ENCODE measurements at regions not wholly inside any gene's neighbourhood (a gene's known extent, or its start where the extent isn't known, plus 50 kb on each side); places are given as distances from the start of the nearest gene placed in this dataset.

DNA sequence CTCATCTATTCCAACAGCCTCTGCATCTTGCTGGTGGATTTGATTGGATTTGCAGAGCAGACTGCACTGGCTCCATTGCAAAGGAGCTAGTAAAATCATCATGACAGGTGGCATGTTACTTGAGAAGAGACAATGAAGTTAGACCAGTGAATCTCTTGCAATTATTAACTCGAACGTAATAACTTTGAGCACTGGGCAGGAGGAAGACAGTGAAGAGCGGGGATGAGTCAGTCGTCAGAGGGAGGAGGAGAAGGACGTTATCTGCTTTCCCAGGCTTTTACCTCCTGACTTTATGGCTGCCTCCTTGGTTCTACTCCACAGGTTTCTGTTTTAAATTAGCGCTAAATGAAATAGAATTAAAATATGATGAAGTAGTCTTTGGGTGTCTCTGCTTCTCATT, 257.8 kb upstream of the IPO5 start:
- TF ChIP-seq ZNF274 (IDR thresholded peaks at IDR 0.05; ENCODE audit: low read depth, low read length) (no peak), YY1 (IDR thresholded peaks at IDR 0.05; ENCODE audit: insufficient read depth, insufficient read length) (no peak), SUZ12 (IDR thresholded peaks at IDR 0.05; ENCODE audit: extremely low read depth, insufficient read depth, insufficient read length) (no peak)
- Histone ChIP-seq H3K4me1 (ENCODE audit: insufficient read depth, insufficient read length) (no peaks in the 10 kb centered on the region), H3K27me3 (ENCODE audit: insufficient read depth, insufficient read length) (no peaks in the 10 kb centered on the region), H3K9me3 (ENCODE audit: insufficient read depth, low read length) (no peaks in the 10 kb centered on the region), H3K9ac (ENCODE audit: insufficient read length, low read depth) (no peak overlapping the region), H3K36me3 (ENCODE audit: insufficient read depth, insufficient read length, low read length) (no peaks in the 10 kb centered on the region), H3K4me3 (ENCODE audit: insufficient read length, low read depth) (no peak overlapping the region)
- no peak for DNase-seq (ENCODE audit: low read depth, low spot score)

DNA sequence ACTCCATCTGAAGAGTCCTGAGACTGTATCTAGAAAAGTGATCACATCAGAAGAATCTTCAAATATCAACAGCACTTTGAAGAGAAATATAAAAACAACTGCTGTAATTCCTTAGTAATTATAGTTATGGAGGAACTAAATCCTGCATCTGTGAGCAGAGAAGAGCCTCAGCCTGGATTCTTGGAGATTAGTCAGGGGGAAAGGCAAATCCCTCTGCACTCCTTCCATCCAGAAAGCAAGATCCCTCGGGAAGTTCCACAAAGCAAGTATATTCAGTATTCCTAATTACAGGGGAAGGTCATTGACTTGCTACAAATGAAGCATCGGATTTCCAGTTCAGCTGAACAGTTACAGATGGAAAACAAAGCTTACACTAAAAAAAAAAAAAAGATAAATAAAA, 256.6 kb upstream of the IPO5 start:
- Histone ChIP-seq H3K4me1 (ENCODE audit: insufficient read depth, insufficient read length) (no peaks in the 10 kb centered on the region), H3K4me3 (ENCODE audit: insufficient read length, low read depth) (no peak overlapping the region), H3K27me3 (ENCODE audit: insufficient read depth, insufficient read length) (no peaks in the 10 kb centered on the region), H3K36me3 (ENCODE audit: insufficient read depth, insufficient read length, low read length) (no peaks in the 10 kb centered on the region), H3K9me3 (ENCODE audit: insufficient read depth, low read length) (no peaks in the 10 kb centered on the region), H3K9ac (ENCODE audit: insufficient read length, low read depth) (no peak overlapping the region)
- TF ChIP-seq SUZ12 (IDR thresholded peaks at IDR 0.05; ENCODE audit: extremely low read depth, insufficient read depth, insufficient read length): no peak
- TF ChIP-seq ZNF274 (IDR thresholded peaks at IDR 0.05; ENCODE audit: low read depth, low read length): no peak
- TF ChIP-seq YY1 (IDR thresholded peaks at IDR 0.05; ENCODE audit: insufficient read depth, insufficient read length): no peak
- no peak for DNase-seq (ENCODE audit: low read depth, low spot score)

DNA sequence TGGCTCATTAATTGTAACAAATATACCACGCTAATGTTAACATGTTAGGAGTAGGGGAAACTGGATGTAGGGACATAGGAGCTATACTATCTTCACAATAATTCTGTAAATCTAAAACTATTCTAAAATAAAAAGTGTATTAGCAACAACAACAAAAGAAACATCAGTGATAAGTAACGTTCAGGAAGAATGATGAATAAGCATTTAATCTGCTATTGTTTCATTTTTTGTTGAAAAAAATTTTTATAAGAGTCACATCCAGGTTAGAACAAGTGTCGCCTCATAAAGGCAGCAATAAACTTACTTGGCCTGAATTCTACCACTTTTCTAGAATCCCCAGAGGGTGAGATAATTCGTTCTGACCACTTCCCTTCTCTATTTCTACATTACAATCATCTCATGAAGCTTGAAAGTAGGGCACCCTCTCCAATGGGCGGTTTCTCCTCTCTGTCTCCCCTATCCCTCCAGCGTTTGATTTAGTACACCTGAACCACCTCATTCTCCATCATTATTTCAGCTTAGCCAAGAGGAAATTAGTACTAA, 253.1 kb upstream of the IPO5 start:
- no peak for DNase-seq (ENCODE audit: low read depth, low spot score)
- Histone ChIP-seq H3K4me1 (ENCODE audit: insufficient read depth, insufficient read length) (no peaks in the 10 kb centered on the region), H3K36me3 (ENCODE audit: insufficient read depth, insufficient read length, low read length) (no peaks in the 10 kb centered on the region), H3K9me3 (ENCODE audit: insufficient read depth, low read length) (no peaks in the 10 kb centered on the region), H3K4me3 (ENCODE audit: insufficient read length, low read depth) (no peak overlapping the region), H3K27me3 (ENCODE audit: insufficient read depth, insufficient read length) (no peaks in the 10 kb centered on the region), H3K9ac (ENCODE audit: insufficient read length, low read depth) (no peak overlapping the region)
- no peak for TF ChIP-seq SUZ12 (IDR thresholded peaks at IDR 0.05; ENCODE audit: extremely low read depth, insufficient read depth, insufficient read length)
- TF ChIP-seq ZNF274 (IDR thresholded peaks at IDR 0.05; ENCODE audit: low read depth, low read length): no peak
- no peak for TF ChIP-seq YY1 (IDR thresholded peaks at IDR 0.05; ENCODE audit: insufficient read depth, insufficient read length)

DNA sequence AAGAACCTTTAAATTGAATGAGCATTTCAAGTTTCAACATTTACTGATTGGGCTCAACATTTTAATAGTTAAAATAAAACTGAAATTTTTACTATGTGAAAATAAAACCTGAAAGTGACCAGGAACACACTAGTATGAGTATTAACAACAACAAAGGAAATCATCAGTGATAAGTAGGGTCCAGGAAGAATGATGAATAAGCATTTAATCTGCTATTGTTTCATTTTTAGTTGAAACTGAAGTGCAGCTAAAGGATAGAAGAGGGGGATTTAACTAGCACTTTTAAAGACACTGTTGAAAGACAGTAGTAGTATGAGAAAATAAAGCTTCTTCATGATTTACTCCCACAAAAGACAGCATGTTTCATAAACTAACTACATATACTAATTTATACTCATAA, 250.9 kb upstream of the IPO5 start:
- H3K9me3 ChIP-seq (ENCODE audit: insufficient read depth, low read length): no peaks in the 10 kb centered on the region
- no peak for TF ChIP-seq ZNF274 (IDR thresholded peaks at IDR 0.05; ENCODE audit: low read depth, low read length)
- TF ChIP-seq SUZ12 (IDR thresholded peaks at IDR 0.05; ENCODE audit: extremely low read depth, insufficient read depth, insufficient read length): no peak
- no peak for TF ChIP-seq YY1 (IDR thresholded peaks at IDR 0.05; ENCODE audit: insufficient read depth, insufficient read length)
- DNase-seq (ENCODE audit: low read depth, low spot score): no peak

DNA sequence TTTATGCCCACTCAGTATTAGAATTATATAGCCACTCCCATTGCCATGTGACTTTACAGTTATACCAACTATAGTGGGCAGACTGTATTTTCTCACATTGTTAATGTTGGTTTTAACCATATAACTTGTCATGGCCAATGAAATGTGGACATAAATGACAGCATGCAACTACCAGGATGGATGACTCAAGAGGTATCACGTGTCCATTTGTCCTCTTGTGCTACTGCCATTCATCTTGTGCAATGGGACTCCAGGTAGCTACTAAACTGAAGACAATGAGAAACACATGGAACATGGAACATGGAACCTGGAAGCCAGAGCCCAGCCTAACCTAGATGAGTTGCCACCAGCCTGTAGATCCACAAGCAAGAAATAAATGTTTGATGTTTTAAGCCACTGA, 242.7 kb upstream of the IPO5 start:
- no peaks in the 10 kb centered on the region for H3K27me3 ChIP-seq (ENCODE audit: insufficient read depth, insufficient read length)
- DNase-seq (ENCODE audit: low read depth, low spot score): no peak
- no peak overlapping the region for H3K4me3 ChIP-seq (ENCODE audit: insufficient read length, low read depth)
- no peaks in the 10 kb centered on the region for H3K4me1 ChIP-seq (ENCODE audit: insufficient read depth, insufficient read length)
- H3K9me3 ChIP-seq (ENCODE audit: insufficient read depth, low read length): peaks cover 9% of the 10 kb centered on the region
- H3K9ac ChIP-seq (ENCODE audit: insufficient read length, low read depth): no peak overlapping the region
- TF ChIP-seq SUZ12 (IDR thresholded peaks at IDR 0.05; ENCODE audit: extremely low read depth, insufficient read depth, insufficient read length): no peak
- no peak for TF ChIP-seq ZNF274 (IDR thresholded peaks at IDR 0.05; ENCODE audit: low read depth, low read length)
- H3K36me3 ChIP-seq (ENCODE audit: insufficient read depth, insufficient read length, low read length): no peaks in the 10 kb centered on the region

More for the DNA sequence above, 250.9 kb upstream of the IPO5 start:
- Histone ChIP-seq H3K9ac (ENCODE audit: insufficient read length, low read depth) (no peak overlapping the region), H3K27me3 (ENCODE audit: insufficient read depth, insufficient read length) (no peaks in the 10 kb centered on the region), H3K36me3 (ENCODE audit: insufficient read depth, insufficient read length, low read length) (no peaks in the 10 kb centered on the region), H3K4me3 (ENCODE audit: insufficient read length, low read depth) (no peak overlapping the region), H3K4me1 (ENCODE audit: insufficient read depth, insufficient read length) (no peaks in the 10 kb centered on the region)

DNA sequence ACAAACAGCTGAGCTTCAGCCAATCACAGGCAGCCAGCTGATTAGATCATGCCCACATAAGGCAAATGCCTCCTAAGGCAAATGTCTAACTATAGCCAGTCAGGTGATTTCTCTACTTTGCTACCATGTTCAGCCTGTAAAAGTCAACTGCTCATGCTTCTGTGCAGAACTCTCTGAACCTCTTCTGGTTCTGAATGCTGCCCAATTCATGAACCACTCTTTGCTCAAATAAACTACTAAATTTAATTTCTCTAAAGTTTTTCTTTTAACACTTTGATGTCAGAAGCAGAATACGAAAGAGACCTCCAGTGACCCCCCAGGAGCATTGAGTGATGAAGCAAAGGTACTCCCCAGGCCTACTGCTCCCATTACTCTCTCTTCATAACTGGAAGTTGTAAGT, 240.7 kb upstream of the IPO5 start:
- Histone ChIP-seq H3K36me3 (ENCODE audit: insufficient read depth, insufficient read length, low read length) (no peaks in the 10 kb centered on the region), H3K27me3 (ENCODE audit: insufficient read depth, insufficient read length) (no peaks in the 10 kb centered on the region), H3K9me3 (ENCODE audit: insufficient read depth, low read length) (peaks cover 9% of the 10 kb centered on the region), H3K4me3 (ENCODE audit: insufficient read length, low read depth) (no peak overlapping the region), H3K9ac (ENCODE audit: insufficient read length, low read depth) (no peak overlapping the region), H3K4me1 (ENCODE audit: insufficient read depth, insufficient read length) (no peaks in the 10 kb centered on the region)
- no peak for DNase-seq (ENCODE audit: low read depth, low spot score)
- TF ChIP-seq SUZ12 (IDR thresholded peaks at IDR 0.05; ENCODE audit: extremely low read depth, insufficient read depth, insufficient read length) (no peak), YY1 (IDR thresholded peaks at IDR 0.05; ENCODE audit: insufficient read depth, insufficient read length) (no peak), ZNF274 (IDR thresholded peaks at IDR 0.05; ENCODE audit: low read depth, low read length) (no peak)

DNA sequence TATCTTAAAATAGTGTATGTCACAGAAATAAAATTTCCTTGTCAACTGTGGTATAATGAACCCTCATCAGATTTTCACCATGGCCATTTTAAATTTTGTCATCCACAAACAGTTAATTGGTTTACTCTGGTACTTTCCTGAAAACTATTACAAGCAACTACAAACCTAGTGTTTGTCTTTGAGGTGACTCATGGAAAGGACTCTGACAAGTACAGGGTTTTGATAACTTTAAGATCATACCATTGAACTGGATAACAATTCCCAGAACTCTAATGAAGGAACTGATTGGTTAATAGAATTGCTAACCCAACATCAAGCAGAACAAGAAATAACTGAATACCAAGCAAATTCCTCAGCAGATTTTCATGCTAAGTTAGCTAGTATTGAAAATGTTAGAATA, 237.7 kb upstream of the IPO5 start:
- no peak overlapping the region for H3K9ac ChIP-seq (ENCODE audit: insufficient read length, low read depth)
- no peak for DNase-seq (ENCODE audit: low read depth, low spot score)
- H3K27me3 ChIP-seq (ENCODE audit: insufficient read depth, insufficient read length): no peaks in the 10 kb centered on the region
- peaks cover 9% of the 10 kb centered on the region for H3K9me3 ChIP-seq (ENCODE audit: insufficient read depth, low read length)
- TF ChIP-seq ZNF274 (IDR thresholded peaks at IDR 0.05; ENCODE audit: low read depth, low read length): no peak
- TF ChIP-seq YY1 (IDR thresholded peaks at IDR 0.05; ENCODE audit: insufficient read depth, insufficient read length): no peak
- TF ChIP-seq SUZ12 (IDR thresholded peaks at IDR 0.05; ENCODE audit: extremely low read depth, insufficient read depth, insufficient read length): no peak
- H3K4me1 ChIP-seq (ENCODE audit: insufficient read depth, insufficient read length): no peaks in the 10 kb centered on the region
- no peak overlapping the region for H3K4me3 ChIP-seq (ENCODE audit: insufficient read length, low read depth)
- no peaks in the 10 kb centered on the region for H3K36me3 ChIP-seq (ENCODE audit: insufficient read depth, insufficient read length, low read length)

All from NT2/D1 (cell line).